ENCODE measurements at regions not wholly inside any gene's neighbourhood (a gene's known extent, or its start where the extent isn't known, plus 50 kb on each side); places are given as distances from the start of the nearest gene placed in this dataset.

- Histone ChIP-seq H3K9me3 (no peaks in the 10 kb centered on the region), H3K4me1 (no peaks in the 10 kb centered on the region), H3K27me3 (no peaks in the 10 kb centered on the region), H3K27ac (replicated peaks in 1 of 4) (no peak overlapping the region), H3K4me3 (no peak overlapping the region), H3K36me3 (no peaks in the 10 kb centered on the region)
- no peak for DNase-seq (ENCODE audit: extremely low spot score)
- no peak for TF ChIP-seq POLR2AphosphoS5 (IDR thresholded peaks at IDR 0.05)
- TF ChIP-seq EP300 (IDR thresholded peaks at IDR 0.05): no peak
- TF ChIP-seq POLR2A (IDR thresholded peaks at IDR 0.05; ENCODE audit: low read depth): no peak
- TF ChIP-seq, protein P1, sequence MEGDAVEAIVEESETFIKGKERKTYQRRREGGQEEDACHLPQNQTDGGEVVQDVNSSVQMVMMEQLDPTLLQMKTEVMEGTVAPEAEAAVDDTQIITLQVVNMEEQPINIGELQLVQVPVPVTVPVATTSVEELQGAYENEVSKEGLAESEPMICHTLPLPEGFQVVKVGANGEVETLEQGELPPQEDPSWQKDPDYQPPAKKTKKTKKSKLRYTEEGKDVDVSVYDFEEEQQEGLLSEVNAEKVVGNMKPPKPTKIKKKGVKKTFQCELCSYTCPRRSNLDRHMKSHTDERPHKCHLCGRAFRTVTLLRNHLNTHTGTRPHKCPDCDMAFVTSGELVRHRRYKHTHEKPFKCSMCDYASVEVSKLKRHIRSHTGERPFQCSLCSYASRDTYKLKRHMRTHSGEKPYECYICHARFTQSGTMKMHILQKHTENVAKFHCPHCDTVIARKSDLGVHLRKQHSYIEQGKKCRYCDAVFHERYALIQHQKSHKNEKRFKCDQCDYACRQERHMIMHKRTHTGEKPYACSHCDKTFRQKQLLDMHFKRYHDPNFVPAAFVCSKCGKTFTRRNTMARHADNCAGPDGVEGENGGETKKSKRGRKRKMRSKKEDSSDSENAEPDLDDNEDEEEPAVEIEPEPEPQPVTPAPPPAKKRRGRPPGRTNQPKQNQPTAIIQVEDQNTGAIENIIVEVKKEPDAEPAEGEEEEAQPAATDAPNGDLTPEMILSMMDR (IDR thresholded peaks at IDR 0.05): no peak
- intact Hi-C loops (cut with DNase I): no loop called here
- 92% methylated on average over 2 of the region's 2 CpGs for WGBS
Observed at GRCh38 chr4:14650127-14650526, 352.2 kb upstream of the CPEB2 start.

GRCh38 chr4:14652522-14652921 lies 349.8 kb upstream of the CPEB2 start:
- H3K4me3 ChIP-seq: no peak overlapping the region
- WGBS: 45% methylated on average over 2 of the region's 2 CpGs
- H3K4me1 ChIP-seq: no peaks in the 10 kb centered on the region
- no peaks in the 10 kb centered on the region for H3K36me3 ChIP-seq
- no peaks in the 10 kb centered on the region for H3K27me3 ChIP-seq
- DNase-seq (ENCODE audit: extremely low spot score): no peak
- H3K9me3 ChIP-seq: no peaks in the 10 kb centered on the region
- intact Hi-C loops (cut with DNase I): no loop called here
- TF ChIP-seq POLR2A (IDR thresholded peaks at IDR 0.05; ENCODE audit: low read depth) (no peak), POLR2AphosphoS5 (IDR thresholded peaks at IDR 0.05) (no peak), EP300 (IDR thresholded peaks at IDR 0.05) (no peak)
- TF ChIP-seq, protein P1 (IDR thresholded peaks at IDR 0.05): no peak
- no peak overlapping the region for H3K27ac ChIP-seq (replicated peaks in 1 of 4)

DNA sequence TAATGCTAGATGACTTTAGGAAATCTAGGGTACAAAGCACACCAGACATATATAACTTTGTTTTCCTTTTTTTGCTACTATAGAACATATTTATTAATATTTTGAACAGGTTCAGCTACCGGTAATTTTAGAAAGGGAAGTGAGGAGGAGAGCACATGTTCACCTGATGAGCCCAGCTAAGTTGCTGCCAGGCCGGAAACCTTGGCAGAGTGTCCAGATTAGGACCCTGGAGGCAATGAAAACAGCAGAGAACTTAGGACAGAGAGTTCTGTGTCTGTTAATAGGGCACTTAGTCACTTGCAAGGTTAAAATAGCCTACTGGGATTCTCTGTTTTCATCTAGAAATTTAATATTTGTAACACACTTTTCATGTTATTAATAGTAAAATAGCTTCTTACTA lies 348.9 kb upstream of the CPEB2 start:
- 88% methylated on average over 2 of the region's 2 CpGs for WGBS
- no peaks in the 10 kb centered on the region for H3K27me3 ChIP-seq
- no peaks in the 10 kb centered on the region for H3K36me3 ChIP-seq
- H3K27ac ChIP-seq (replicated peaks in 1 of 4): no peak overlapping the region
- no peaks in the 10 kb centered on the region for H3K4me1 ChIP-seq
- intact Hi-C loops (cut with DNase I): no loop called here
- TF ChIP-seq EP300 (IDR thresholded peaks at IDR 0.05) (no peak), POLR2AphosphoS5 (IDR thresholded peaks at IDR 0.05) (no peak), POLR2A (IDR thresholded peaks at IDR 0.05; ENCODE audit: low read depth) (no peak)
- TF ChIP-seq, protein P1 (IDR thresholded peaks at IDR 0.05): no peak
- no peaks in the 10 kb centered on the region for H3K9me3 ChIP-seq
- no peak overlapping the region for H3K4me3 ChIP-seq
- no peak for DNase-seq (ENCODE audit: extremely low spot score)

DNA sequence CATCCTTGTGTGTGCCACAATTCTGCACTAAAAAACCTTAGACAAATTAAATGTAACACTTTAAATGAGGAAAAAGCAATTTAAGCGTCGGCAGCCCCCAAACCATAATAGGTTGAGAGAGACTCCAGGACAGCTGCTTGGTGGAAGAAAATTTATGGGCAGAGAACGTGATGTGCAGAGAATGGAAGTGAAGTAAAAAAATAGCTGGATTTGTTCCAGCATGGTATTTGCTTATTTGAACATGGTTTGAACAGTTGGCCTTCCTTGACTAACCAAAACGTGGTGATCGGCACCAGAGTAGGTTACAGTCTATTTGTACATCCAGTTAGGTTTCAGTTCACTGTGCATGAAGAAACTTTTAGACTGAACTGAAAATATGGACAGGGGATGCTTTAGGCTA lies 343.0 kb upstream of the CPEB2 start:
- Histone ChIP-seq H3K9me3 (no peaks in the 10 kb centered on the region), H3K36me3 (no peaks in the 10 kb centered on the region), H3K27ac (replicated peaks in 1 of 4) (no peak overlapping the region), H3K4me1 (no peaks in the 10 kb centered on the region), H3K27me3 (no peaks in the 10 kb centered on the region), H3K4me3 (no peak overlapping the region)
- TF ChIP-seq EP300 (IDR thresholded peaks at IDR 0.05) (no peak), POLR2A (IDR thresholded peaks at IDR 0.05; ENCODE audit: low read depth) (no peak), POLR2AphosphoS5 (IDR thresholded peaks at IDR 0.05) (no peak)
- TF ChIP-seq, protein P1 (IDR thresholded peaks at IDR 0.05): no peak
- DNase-seq (ENCODE audit: extremely low spot score): no peak
- WGBS: 79% methylated on average over 5 of the region's 5 CpGs
- intact Hi-C loops (cut with DNase I): no loop called here

DNA sequence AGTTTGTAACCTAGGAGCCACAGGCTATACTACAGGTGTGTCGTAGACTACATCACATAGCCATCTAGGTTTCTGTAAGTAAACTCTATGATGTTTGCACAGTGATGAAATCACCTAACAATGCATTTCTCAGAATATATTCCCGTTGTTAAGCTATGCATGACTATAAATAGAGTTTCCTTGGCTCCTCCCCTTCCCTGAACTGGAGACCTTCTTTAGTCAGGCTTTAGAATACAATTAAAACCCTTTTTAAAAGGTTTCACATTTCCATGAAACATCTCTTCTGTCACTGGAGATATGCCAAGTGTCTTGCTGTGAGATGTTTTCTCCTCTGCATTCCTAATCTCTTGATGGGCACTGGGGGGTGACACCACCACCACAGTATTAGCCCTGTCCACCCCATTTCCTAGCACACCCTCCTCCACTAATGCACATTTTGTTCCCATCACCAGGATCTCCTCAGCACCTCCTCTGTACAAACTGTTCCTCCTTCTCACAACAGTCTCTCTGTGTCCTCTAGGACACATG lies 334.6 kb upstream of the CPEB2 start:
- no peak for DNase-seq (ENCODE audit: extremely low spot score)
- H3K9me3 ChIP-seq: peaks cover 0 to 8% (median 5%) of the 10 kb centered on the region in 4 donors
- 59% methylated on average over 2 of the region's 2 CpGs for WGBS
- peaks cover 0 to 16% (median 0%) of the 10 kb centered on the region in 4 donors for H3K4me1 ChIP-seq
- TF ChIP-seq POLR2AphosphoS5 (IDR thresholded peaks at IDR 0.05) (peak in 1 of 2 donors; percentile 44), POLR2A (IDR thresholded peaks at IDR 0.05; ENCODE audit: low read depth) (no peak), EP300 (IDR thresholded peaks at IDR 0.05) (peak; percentile 63)
- TF ChIP-seq, protein P1 (IDR thresholded peaks at IDR 0.05): no peak
- H3K27ac ChIP-seq (replicated peaks in 1 of 4): no peak overlapping the region
- H3K27me3 ChIP-seq: no peaks in the 10 kb centered on the region
- no peak overlapping the region for H3K4me3 ChIP-seq
- intact Hi-C loops (cut with DNase I): no loop called here
- no peaks in the 10 kb centered on the region for H3K36me3 ChIP-seq

Measured in esophagus muscularis mucosa (tissue), 4 donors.